Cardiac septum (tissue), 1 donor: ENCODE measurements at regions not wholly inside any gene's neighbourhood (a gene's known extent, or its start where the extent isn't known, plus 50 kb on each side); places are given as distances from the start of the nearest gene placed in this dataset.

Source experiments
- DNase-seq: peaks from one replicate; pipeline ENCODE4 v3.0.0-alpha.2; 2020; ENCODE audit warnings: low spot score
- intact Hi-C: fragments of 100-400 bp; cut with DNase I; formaldehyde crosslinking; loops from one replicate; pipeline ENCODE4 v1.14.0; 2022
- donor health status: DM: no; HTN: no; CAD: no.

- intact Hi-C loops, result no loop called here
- DNase-seq, result no peak
These were observed 874.4 kb upstream of the USP15 start for GRCh38 chr12:61385771-61386170.

- DNase-seq, result no peak
- intact Hi-C loops, result no loop called here
These were observed 862.5 kb upstream of the USP15 start for GRCh38 chr12:61397668-61398067.

GRCh38 chr12:61412201-61412600 is 848.0 kb upstream of the USP15 start:
- no peak for DNase-seq
- intact Hi-C loops, result no loop called here

- DNase-seq, result no peak
- intact Hi-C loops, result no loop called here
These were observed 845.7 kb upstream of the USP15 start for GRCh38 chr12:61414470-61414869.

GRCh38 chr12:61422786-61423185 is 837.4 kb upstream of the USP15 start:
- intact Hi-C loops, result no loop called here
- DNase-seq, result no peak

GRCh38 chr12:61452076-61452475 is 808.1 kb upstream of the USP15 start:
- intact Hi-C loops, result no loop called here
- no peak for DNase-seq

GRCh38 chr12:61487728-61488127 is 772.5 kb upstream of the USP15 start:
- intact Hi-C loops, result no loop called here
- no peak for DNase-seq

GRCh38 chr12:61490526-61491498 is 769.4 kb upstream of the USP15 start:
- intact Hi-C loops, result no loop called here
- DNase-seq, result no peak

- DNase-seq, result no peak
- intact Hi-C loops, result no loop called here
These were observed 758.0 kb upstream of the USP15 start for GRCh38 chr12:61502179-61502578.

- intact Hi-C loops, result no loop called here
These were observed 755.7 kb upstream of the USP15 start for GRCh38 chr12:61504396-61505080.

GRCh38 chr12:61513499-61513898 is 746.7 kb upstream of the USP15 start:
- no peak for DNase-seq
- intact Hi-C loops, result no loop called here

More at GRCh38 chr12:61504396-61505080, 755.7 kb upstream of the USP15 start:
- DNase-seq, result no peak

GRCh38 chr12:61514016-61514415 is 746.2 kb upstream of the USP15 start:
- DNase-seq, result no peak
- intact Hi-C loops, result no loop called here

GRCh38 chr12:61521258-61521657 is 738.9 kb upstream of the USP15 start:
- no peak for DNase-seq
- intact Hi-C loops, result no loop called here

- intact Hi-C loops, result no loop called here
- DNase-seq, result no peak
These were observed 736.8 kb upstream of the USP15 start for GRCh38 chr12:61523276-61523992.

GRCh38 chr12:61524851-61525250 is 735.4 kb upstream of the USP15 start:
- DNase-seq, result no peak
- intact Hi-C loops, result no loop called here

GRCh38 chr12:61525331-61525730 is 734.9 kb upstream of the USP15 start:
- DNase-seq, result no peak
- intact Hi-C loops, result no loop called here

- intact Hi-C loops, result no loop called here
- DNase-seq, result no peak
These were observed 729.7 kb upstream of the USP15 start for GRCh38 chr12:61530456-61530855.

- intact Hi-C loops, result no loop called here
These were observed 729.0 kb upstream of the USP15 start for GRCh38 chr12:61531195-61531594.

GRCh38 chr12:61536117-61536516 is 724.1 kb upstream of the USP15 start:
- intact Hi-C loops, result no loop called here
- no peak for DNase-seq

More at GRCh38 chr12:61531195-61531594, 729.0 kb upstream of the USP15 start:
- no peak for DNase-seq

GRCh38 chr12:61536525-61536924 is 723.7 kb upstream of the USP15 start:
- intact Hi-C loops, result no loop called here
- DNase-seq, result no peak
